Progenitor cell of endocrine pancreas (in vitro differentiated cells): ENCODE measurements at regions not wholly inside any gene's neighbourhood (a gene's known extent, or its start where the extent isn't known, plus 50 kb on each side); places are given as distances from the start of the nearest gene placed in this dataset.
A peak's percentile ranks its signal among the peaks of the same experiment; 100 is the strongest.
"Not testable (repeated sequence)": the region's sequence is repeated elsewhere in the genome, so short reads cannot be mapped to it uniquely, and the experiment has no call there.

ENCODE experiments used
- DNase-seq: peaks from one replicate; pipeline ENCODE4 v3.0.0; 2021; ENCODE audit warnings: low spot score; ENCODE audit not compliant: unreplicated experiment
- H3K27ac Mint-ChIP-seq: 2 replicates; pipeline ENCODE4 v1.8.0; 2021; ENCODE audit warnings: mild to moderate bottlenecking, moderate library complexity, mixed read lengths
- H3K27me3 Mint-ChIP-seq: 2 replicates; pipeline ENCODE4 v1.8.0; 2021; ENCODE audit warnings: mixed read lengths
- H3K36me3 Mint-ChIP-seq: 2 replicates; pipeline ENCODE4 v1.8.0; 2022; ENCODE audit warnings: mixed read lengths; ENCODE audit not compliant: insufficient read depth
- H3K4me1 Mint-ChIP-seq: 2 replicates; pipeline ENCODE4 v1.8.0; 2021; ENCODE audit warnings: low read depth, mixed read lengths
- H3K4me3 Mint-ChIP-seq: 2 replicates; pipeline ENCODE4 v1.8.0; 2021; ENCODE audit warnings: low read depth, mild to moderate bottlenecking, moderate library complexity, mixed read lengths
- H3K9me3 Mint-ChIP-seq: 2 replicates; pipeline ENCODE4 v1.8.0; 2021; ENCODE audit warnings: low read depth, mixed read lengths
- CTCF ChIP-seq: fragments of 200-600 bp; sonication (generic); IDR thresholded peaks from one replicate; pipeline ENCODE4 v1.5.0; 2021; ENCODE audit warnings: antibody characterized with exemption, mild to moderate bottlenecking; ENCODE audit not compliant: unreplicated experiment

GRCh38 chr6:144519426-144519825, 234.3 kb downstream of the UTRN start:
- Mint-ChIP-seq H3K4me3 (no peak overlapping the region), H3K9me3 (peaks cover 3% of the 10 kb centered on the region), H3K4me1 (no peaks in the 10 kb centered on the region), H3K27me3 (no peaks in the 10 kb centered on the region), H3K27ac (no peak overlapping the region), H3K36me3 (peaks cover 25% of the 10 kb centered on the region)
- TF ChIP-seq CTCF = no peak
- DNase-seq = no peak

GRCh38 chr6:144528743-144529425, 243.7 kb downstream of the UTRN start:
- DNase-seq = no peak
- no peak for TF ChIP-seq CTCF
- peaks cover 56% of the 10 kb centered on the region for H3K36me3 Mint-ChIP-seq
- H3K4me1 Mint-ChIP-seq = peaks cover 18% of the 10 kb centered on the region
- no peaks in the 10 kb centered on the region for H3K27me3 Mint-ChIP-seq
- no peak overlapping the region for H3K4me3 Mint-ChIP-seq
- peaks cover 3% of the 10 kb centered on the region for H3K9me3 Mint-ChIP-seq
- H3K27ac Mint-ChIP-seq = peak overlapping the region; percentile 82

- peaks cover 3% of the 10 kb centered on the region for H3K9me3 Mint-ChIP-seq
- H3K4me3 Mint-ChIP-seq = no peak overlapping the region
- DNase-seq = no peak
- no peaks in the 10 kb centered on the region for H3K27me3 Mint-ChIP-seq
- peak overlapping the region; percentile 41 for H3K27ac Mint-ChIP-seq
- TF ChIP-seq CTCF = no peak
- H3K36me3 Mint-ChIP-seq = peaks cover 49% of the 10 kb centered on the region
- peaks cover 18% of the 10 kb centered on the region for H3K4me1 Mint-ChIP-seq
Observed at GRCh38 chr6:144530118-144530517, 245.0 kb downstream of the UTRN start.

- Mint-ChIP-seq H3K27ac (peak overlapping the region; percentile 31), H3K36me3 (peaks cover 32% of the 10 kb centered on the region), H3K4me1 (peaks cover 17% of the 10 kb centered on the region)
- not testable (repeated sequence) for H3K9me3 Mint-ChIP-seq, H3K4me3 Mint-ChIP-seq, DNase-seq, H3K27me3 Mint-ChIP-seq
Observed at GRCh38 chr6:144532238-144532637, 247.1 kb downstream of the UTRN start.

- TF ChIP-seq CTCF = no peak
- Mint-ChIP-seq H3K4me3 (no peak overlapping the region), H3K27me3 (no peaks in the 10 kb centered on the region), H3K4me1 (peaks cover 10% of the 10 kb centered on the region), H3K9me3 (no peaks in the 10 kb centered on the region), H3K27ac (no peak overlapping the region), H3K36me3 (peaks cover 21% of the 10 kb centered on the region)
- DNase-seq = no peak
Observed at GRCh38 chr6:144534180-144534579, 249.0 kb downstream of the UTRN start.

- H3K36me3 Mint-ChIP-seq = peaks cover 21% of the 10 kb centered on the region
- TF ChIP-seq CTCF = no peak
- no peaks in the 10 kb centered on the region for H3K27me3 Mint-ChIP-seq
- H3K9me3 Mint-ChIP-seq = no peaks in the 10 kb centered on the region
- DNase-seq = no peak
- peak overlapping the region; percentile 15 for H3K27ac Mint-ChIP-seq
- H3K4me1 Mint-ChIP-seq = peaks cover 2% of the 10 kb centered on the region
- H3K4me3 Mint-ChIP-seq = no peak overlapping the region
Observed at GRCh38 chr6:144535630-144536029, 250.5 kb downstream of the UTRN start.
